IMR-90 (cell line): ENCODE measurements at regions not wholly inside any gene's neighbourhood (a gene's known extent, or its start where the extent isn't known, plus 50 kb on each side); places are given as distances from the start of the nearest gene placed in this dataset.

Experiments used
- ATAC-seq: fragments of 200-7000 bp; cut with Tn5 transposase; 2 replicates; pipeline ENCODE4 v1.9.1; 2020; ENCODE audit warnings: low read depth, mild to moderate bottlenecking, moderate library complexity
- BruUV-seq: library from RNA; stranded (reverse); fragments of 400-500 nt; replicated peaks from 2 replicates; lab custom pipeline; 2021; lab: Mats Ljungman, UMichigan
- CTCF ChIA-PET: fragments of 300-600 bp; formaldehyde crosslinking; extraction: SDS; loops from one replicate; lab custom pipeline; 2021; ENCODE audit warnings: antibody characterized with exemption; lab: Yijun Ruan, JAX
- POLR2A ChIA-PET: fragments of 300-600 bp; sonication (Branson Sonifier 250); formaldehyde crosslinking; loops from one replicate; lab custom pipeline; 2022; ENCODE audit warnings: antibody characterized with exemption; ENCODE audit not compliant: unreplicated experiment; lab: Charles Lee
- DNase-seq: peaks from one replicate; pipeline ENCODE4 v3.0.0; 2013
- H2AFZ ChIP-seq: replicated peaks from 2 replicates; pipeline ENCODE3; 2013; ENCODE audit warnings: low read length, mild to moderate bottlenecking; ENCODE audit not compliant: poor library complexity
- H2AK5ac ChIP-seq: 2 replicates; pipeline ENCODE4 v1.6.1; 2013; ENCODE audit warnings: low read depth, low read length, inconsistent platforms
- H2AK9ac ChIP-seq: replicated peaks from 2 replicates; pipeline ENCODE3; 2013; ENCODE audit warnings: mild to moderate bottlenecking, low read depth, low read length, moderate library complexity; ENCODE audit not compliant: poor library complexity
- H2BK120ac ChIP-seq: 2 replicates; pipeline ENCODE4 v1.6.1; 2013; ENCODE audit warnings: low read depth, low read length, inconsistent platforms
- H2BK15ac ChIP-seq: 3 replicates; pipeline ENCODE4 v1.6.1; 2013; ENCODE audit warnings: low read depth, low read length, inconsistent platforms
- H2BK20ac ChIP-seq: 2 replicates; pipeline ENCODE4 v1.6.1; 2013; ENCODE audit warnings: low read depth, mild to moderate bottlenecking, inconsistent platforms, low read length, moderate library complexity
- H2BK5ac ChIP-seq: 2 replicates; pipeline ENCODE4 v1.6.1; 2013; ENCODE audit warnings: mild to moderate bottlenecking, low read depth, low read length, inconsistent platforms; ENCODE audit not compliant: poor library complexity, severe bottlenecking
- H3K14ac ChIP-seq: replicated peaks from 2 replicates; pipeline ENCODE4 v1.6.1; 2013; ENCODE audit warnings: low read depth, low read length, inconsistent platforms
- H3K18ac ChIP-seq: 2 replicates; pipeline ENCODE4 v1.6.1; 2013; ENCODE audit warnings: low read depth, low read length, control low read depth
- H3K23ac ChIP-seq: 2 replicates; pipeline ENCODE4 v1.6.1; 2013; ENCODE audit warnings: low read depth, low read length, inconsistent platforms
- H3K27ac ChIP-seq: 2 replicates; pipeline ENCODE4 v1.5.1; 2013; ENCODE audit warnings: mild to moderate bottlenecking, control low read depth, low read length; ENCODE audit not compliant: insufficient read depth
- H3K27me3 ChIP-seq: 2 replicates; pipeline ENCODE4 v1.6.1; 2013; ENCODE audit warnings: low read length; ENCODE audit not compliant: control insufficient read depth, insufficient read depth
- H3K36me3 ChIP-seq: 2 replicates; pipeline ENCODE4 v1.6.1; 2013; ENCODE audit warnings: low read length, mixed read lengths; ENCODE audit not compliant: control insufficient read depth, insufficient read depth
- H3K4ac ChIP-seq: 2 replicates; pipeline ENCODE4 v1.6.1; 2013; ENCODE audit warnings: low read depth, low read length, inconsistent platforms
- H3K4me1 ChIP-seq: 2 replicates; pipeline ENCODE4 v1.6.1; 2013; ENCODE audit warnings: low read length, mixed read lengths; ENCODE audit not compliant: control insufficient read depth, insufficient read depth
- H3K4me2 ChIP-seq: 2 replicates; pipeline ENCODE4 v1.6.1; 2013; ENCODE audit warnings: low read depth, mild to moderate bottlenecking, control low read depth, low read length, moderate library complexity
- H3K4me3 ChIP-seq: 2 replicates; pipeline ENCODE4 v1.5.1; 2013; ENCODE audit warnings: low read depth, mild to moderate bottlenecking, control low read depth, low read length, moderate library complexity; ENCODE audit not compliant: insufficient read depth
- H3K56ac ChIP-seq: 2 replicates; pipeline ENCODE4 v1.6.1; 2013; ENCODE audit warnings: low read length, inconsistent platforms; ENCODE audit not compliant: insufficient read depth; ENCODE audit errors: extremely low read depth
- H3K79me1 ChIP-seq, 2 experiments: 2 replicates each; pipeline ENCODE4 v1.6.1; 2013; ENCODE audit warnings: low read length in 2 of 2, inconsistent platforms in 1 of 2, low read depth in 1 of 2
- H3K9ac ChIP-seq: 2 replicates; pipeline ENCODE4 v1.6.1; 2013; ENCODE audit warnings: low read depth, low read length, control low read depth
- H3K9me1 ChIP-seq: 2 replicates; pipeline ENCODE4 v1.6.1; 2013; ENCODE audit warnings: low read length, inconsistent platforms; ENCODE audit not compliant: insufficient read depth
- H3K9me3 ChIP-seq: 2 replicates; pipeline ENCODE4 v1.6.1; 2013; ENCODE audit warnings: low read length; ENCODE audit not compliant: control insufficient read depth, insufficient read depth
- H4K20me1 ChIP-seq: 2 replicates; pipeline ENCODE4 v1.6.1; 2013; ENCODE audit warnings: low read length, inconsistent platforms; ENCODE audit not compliant: insufficient read depth
- H4K5ac ChIP-seq: 2 replicates; pipeline ENCODE4 v1.6.1; 2013; ENCODE audit warnings: mild to moderate bottlenecking, low read depth, low read length, control low read depth
- H4K8ac ChIP-seq, 2 experiments: 2 replicates each; pipeline ENCODE4 v1.6.1; 2013; ENCODE audit warnings: low read depth in 2 of 2, low read length in 2 of 2, control low read depth in 1 of 2, inconsistent platforms in 1 of 2
- H4K91ac ChIP-seq: 2 replicates; pipeline ENCODE4 v1.6.1; 2013; ENCODE audit warnings: low read depth, low read length, inconsistent platforms; ENCODE audit not compliant: insufficient read depth
- BHLHE40 ChIP-seq: fragments of 150-350 bp; IDR thresholded peaks from 2 replicates; pipeline ENCODE4 v1.6.1; 2016; ENCODE audit warnings: mild to moderate bottlenecking, low read depth, low read length
- CEBPB ChIP-seq: IDR thresholded peaks from 2 replicates; pipeline ENCODE4 v1.6.1; 2012; ENCODE audit warnings: low read depth, low read length, improper control_type of control experiment
- CHD1 ChIP-seq: IDR thresholded peaks from 2 replicates; pipeline ENCODE4 v1.6.1; 2012; ENCODE audit warnings: low read depth, low read length, improper control_type of control experiment
- ELK1 ChIP-seq: fragments of 150-350 bp; IDR thresholded peaks from 2 replicates; pipeline ENCODE4 v1.6.1; 2016; ENCODE audit warnings: low read depth, mild to moderate bottlenecking, low read length, moderate library complexity, borderline replicate concordance
- FOS ChIP-seq: fragments of 150-350 bp; IDR thresholded peaks from 2 replicates; pipeline ENCODE4 v1.6.1; 2016; ENCODE audit warnings: low read depth, low read length
- MAFK ChIP-seq: IDR thresholded peaks from 2 replicates; pipeline ENCODE4 v1.6.1; 2012; ENCODE audit warnings: low read depth, low read length, improper control_type of control experiment
- MAZ ChIP-seq: IDR thresholded peaks from 2 replicates; pipeline ENCODE4 v1.6.1; 2012; ENCODE audit warnings: low read depth, mild to moderate bottlenecking, low read length, improper control_type of control experiment, moderate library complexity, borderline replicate concordance
- MXI1 ChIP-seq: IDR thresholded peaks from 2 replicates; pipeline ENCODE4 v1.6.1; 2012; ENCODE audit warnings: low read depth, mild to moderate bottlenecking, low read length, moderate library complexity, borderline replicate concordance
- NFE2L2 ChIP-seq: fragments of 150-350 bp; IDR thresholded peaks from 2 replicates; pipeline ENCODE4 v1.6.1; 2016; ENCODE audit warnings: low read depth, mild to moderate bottlenecking, low read length
- POLR2A ChIP-seq: IDR thresholded peaks from 2 replicates; pipeline ENCODE4 v1.6.1; 2012; ENCODE audit warnings: mild to moderate bottlenecking, low read depth, low read length
- RAD21 ChIP-seq: IDR thresholded peaks from 2 replicates; pipeline ENCODE4 v1.6.1; 2012; ENCODE audit warnings: low read length, improper control_type of control experiment
- RCOR1 ChIP-seq: IDR thresholded peaks from 2 replicates; pipeline ENCODE4 v1.6.1; 2012; ENCODE audit warnings: mild to moderate bottlenecking, low read length, improper control_type of control experiment; ENCODE audit not compliant: insufficient replicate concordance
- RFX5 ChIP-seq: IDR thresholded peaks from 2 replicates; pipeline ENCODE4 v1.8.0; 2012; ENCODE audit warnings: low read depth, mild to moderate bottlenecking, low read length, moderate library complexity
- SMC3 ChIP-seq: fragments of 150-350 bp; IDR thresholded peaks from 2 replicates; pipeline ENCODE4 v1.6.1; 2016; ENCODE audit warnings: low read depth, mild to moderate bottlenecking, antibody characterized with exemption, low read length, moderate library complexity
- WGBS, 2 experiments: methylation state at CpG; one replicate each; pipeline versions ENCODE4 v1.1.5 to v1.1.7; 2013; ENCODE audit warnings: missing lambda C conversion rate in 2 of 2; ENCODE audit not compliant: insufficient read length in 1 of 2; ENCODE audit errors: extremely low coverage in 2 of 2; 5-methylcytosine and 5-hydroxymethylcytosine counted together
- dilution Hi-C: fragments of 300-500 bp; cut with HindIII; formaldehyde crosslinking; loops from one replicate; pipeline ENCODE4 v1.14.3; 2018; ENCODE audit warnings: low sequenced_read_pairs; ENCODE audit not compliant: unreplicated experiment
- in situ Hi-C: fragments of 300-500 bp; cut with MboI; formaldehyde crosslinking; loops from 3 replicates; pipeline ENCODE4 v1.14.3; 2019; ENCODE audit warnings: low sequenced_read_pairs, inconsistent platforms, mixed read lengths
- intact Hi-C: fragments of 100-400 bp; cut with micrococcal nuclease; formaldehyde crosslinking; loops from 2 replicates; pipeline ENCODE4 v1.10.0; 2022
- TF ChIP-seq, protein P1 (sequence below): fragments of 150-350 bp; IDR thresholded peaks from 2 replicates; pipeline ENCODE4 v1.6.1; 2017; ENCODE audit warnings: mild to moderate bottlenecking, antibody characterized with exemption, low read length, low read depth
- TF ChIP-seq, protein P2 (sequence below): conservative IDR thresholded peaks from 2 replicates; pipeline ENCODE4 v1.5.1; 2012; ENCODE audit warnings: mild to moderate bottlenecking, low read depth, low read length, improper control_type of control experiment

DNA sequence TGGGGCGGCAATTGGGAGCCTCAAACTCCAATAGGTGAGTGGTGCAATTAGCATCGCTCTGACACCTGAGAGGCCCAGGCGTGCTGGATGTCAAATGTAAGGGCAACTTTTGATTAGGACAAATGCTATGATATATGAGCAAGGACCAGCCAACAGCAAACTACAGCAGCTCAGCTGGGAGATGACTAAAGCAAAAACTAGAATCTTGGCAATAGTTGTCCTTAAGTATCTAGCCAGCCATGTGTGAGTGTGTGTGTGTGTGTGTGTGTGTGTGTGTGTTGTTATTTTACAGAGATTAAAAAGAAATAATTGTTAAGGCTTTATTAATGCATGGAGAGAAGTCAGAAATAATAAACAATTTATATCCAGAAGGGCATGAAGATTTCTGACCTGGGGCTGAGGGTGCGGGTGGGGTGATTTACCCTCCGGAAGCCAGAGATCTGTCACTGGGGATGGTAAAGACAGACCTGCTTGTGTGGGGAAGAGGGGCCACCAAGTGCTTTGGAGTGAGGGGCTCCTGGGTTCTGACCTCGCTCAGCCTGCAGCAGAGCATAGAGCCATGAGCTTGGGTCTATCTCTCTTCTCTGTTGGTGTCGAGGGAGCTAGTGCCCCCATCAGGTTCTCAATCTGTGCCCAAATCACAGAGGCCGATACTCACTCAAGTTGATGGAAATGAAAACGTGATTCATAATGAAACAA lies 77.3 kb downstream of the EMX2 start:
- POLR2A ChIA-PET, result no interaction called here

More for the DNA sequence above, 77.3 kb downstream of the EMX2 start:
- 40% methylated on average over 2 of the region's 9 CpGs; no CpG with 5 or more reads in 1 of the 2 experiments for WGBS, 2 experiments
- H3K27ac ChIP-seq, result no peak overlapping the region
- BruUV-seq, result no TSS peak
- H3K4ac ChIP-seq, result no peak overlapping the region
- no peaks in the 10 kb centered on the region for H3K9me1 ChIP-seq
- dilution Hi-C loops (no loop called here), in situ Hi-C loops (no loop called here), intact Hi-C loops (no loop called here)
- no peak overlapping the region for H3K9ac ChIP-seq
- ATAC-seq, result no peak
- H2BK5ac ChIP-seq, result no peak overlapping the region
- H2BK20ac ChIP-seq, result no peak overlapping the region
- H3K27me3 ChIP-seq, result no peaks in the 10 kb centered on the region
- no peak for DNase-seq
- no peaks in the 10 kb centered on the region for H3K36me3 ChIP-seq
- no peak overlapping the region for H3K4me3 ChIP-seq
- H4K91ac ChIP-seq, result no peak overlapping the region
- H3K79me1 ChIP-seq, result no peaks in the 10 kb centered on the region
- H3K4me2 ChIP-seq, result no peak overlapping the region
- H2AK5ac ChIP-seq, result no peak overlapping the region
- no peak overlapping the region for H3K18ac ChIP-seq
- no peaks in the 10 kb centered on the region for H4K20me1 ChIP-seq
- no peak overlapping the region for H2BK15ac ChIP-seq
- CTCF ChIA-PET, result no interaction called here
- H3K9me3 ChIP-seq, result peaks cover 15% of the 10 kb centered on the region
- H3K23ac ChIP-seq, result no peak overlapping the region
- no peak overlapping the region for H3K14ac ChIP-seq
- no peak overlapping the region for H4K8ac ChIP-seq
- TF ChIP-seq RCOR1 (no peak), RAD21 (no peak), CEBPB (no peak), FOS (no peak), CHD1 (no peak), MAFK (no peak), SMC3 (no peak), MAZ (no peak), NFE2L2 (no peak), POLR2A (no peak), ELK1 (no peak), RFX5 (no peak), MXI1 (no peak), BHLHE40 (no peak)
- TF ChIP-seq, protein P1, sequence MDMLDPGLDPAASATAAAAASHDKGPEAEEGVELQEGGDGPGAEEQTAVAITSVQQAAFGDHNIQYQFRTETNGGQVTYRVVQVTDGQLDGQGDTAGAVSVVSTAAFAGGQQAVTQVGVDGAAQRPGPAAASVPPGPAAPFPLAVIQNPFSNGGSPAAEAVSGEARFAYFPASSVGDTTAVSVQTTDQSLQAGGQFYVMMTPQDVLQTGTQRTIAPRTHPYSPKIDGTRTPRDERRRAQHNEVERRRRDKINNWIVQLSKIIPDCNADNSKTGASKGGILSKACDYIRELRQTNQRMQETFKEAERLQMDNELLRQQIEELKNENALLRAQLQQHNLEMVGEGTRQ, result no peak
- TF ChIP-seq, protein P2, sequence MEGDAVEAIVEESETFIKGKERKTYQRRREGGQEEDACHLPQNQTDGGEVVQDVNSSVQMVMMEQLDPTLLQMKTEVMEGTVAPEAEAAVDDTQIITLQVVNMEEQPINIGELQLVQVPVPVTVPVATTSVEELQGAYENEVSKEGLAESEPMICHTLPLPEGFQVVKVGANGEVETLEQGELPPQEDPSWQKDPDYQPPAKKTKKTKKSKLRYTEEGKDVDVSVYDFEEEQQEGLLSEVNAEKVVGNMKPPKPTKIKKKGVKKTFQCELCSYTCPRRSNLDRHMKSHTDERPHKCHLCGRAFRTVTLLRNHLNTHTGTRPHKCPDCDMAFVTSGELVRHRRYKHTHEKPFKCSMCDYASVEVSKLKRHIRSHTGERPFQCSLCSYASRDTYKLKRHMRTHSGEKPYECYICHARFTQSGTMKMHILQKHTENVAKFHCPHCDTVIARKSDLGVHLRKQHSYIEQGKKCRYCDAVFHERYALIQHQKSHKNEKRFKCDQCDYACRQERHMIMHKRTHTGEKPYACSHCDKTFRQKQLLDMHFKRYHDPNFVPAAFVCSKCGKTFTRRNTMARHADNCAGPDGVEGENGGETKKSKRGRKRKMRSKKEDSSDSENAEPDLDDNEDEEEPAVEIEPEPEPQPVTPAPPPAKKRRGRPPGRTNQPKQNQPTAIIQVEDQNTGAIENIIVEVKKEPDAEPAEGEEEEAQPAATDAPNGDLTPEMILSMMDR, result no peak
- H4K5ac ChIP-seq, result no peak overlapping the region
- no peak overlapping the region for H2AFZ ChIP-seq
- H2AK9ac ChIP-seq, result no peak overlapping the region
- no peaks in the 10 kb centered on the region for H3K4me1 ChIP-seq
- no peak overlapping the region for H2BK120ac ChIP-seq
- H3K56ac ChIP-seq, result no peak overlapping the region
